ENCODE measurements at regions not wholly inside any gene's neighbourhood (a gene's known extent, or its start where the extent isn't known, plus 50 kb on each side); places are given as distances from the start of the nearest gene placed in this dataset.

DNA sequence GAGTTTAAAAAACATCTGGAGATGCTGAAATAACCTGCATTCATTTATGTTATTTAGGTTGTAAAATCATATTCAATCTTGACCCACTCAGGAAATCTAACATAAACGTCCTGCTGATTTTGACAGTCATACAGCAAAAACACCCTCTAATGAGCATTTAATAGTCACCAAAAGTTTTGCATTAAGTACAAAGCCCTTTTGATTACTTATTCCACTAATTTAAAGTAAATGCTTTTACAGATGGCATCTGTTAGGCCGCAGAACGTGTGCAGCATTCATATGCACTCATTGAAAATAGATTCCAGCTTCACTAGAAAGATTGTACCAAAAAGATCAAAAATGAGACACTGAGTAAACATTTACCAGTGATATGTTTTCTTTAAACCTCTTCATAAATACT, 1295.1 kb downstream of the EFNB2 start:
- no peak overlapping the region for H3K27ac ChIP-seq (ENCODE audit: low read length)
- H3K27me3 ChIP-seq (ENCODE audit: low read depth, low read length): no peaks in the 10 kb centered on the region
- no peaks in the 10 kb centered on the region for H3K9me3 ChIP-seq (ENCODE audit: control insufficient read depth in 1 of 2, low read length in 2 of 2)
- H3K36me3 ChIP-seq (ENCODE audit: control insufficient read depth in 1 of 2, insufficient read depth in 2 of 2, low read length in 2 of 2): no peaks in the 10 kb centered on the region
- no peak overlapping the region for H3K4me3 ChIP-seq (ENCODE audit: low read depth in 1 of 2, low read length in 2 of 2)
- no peaks in the 10 kb centered on the region for H3K4me1 ChIP-seq (ENCODE audit: control insufficient read depth in 1 of 2, insufficient read depth in 2 of 2, low read length in 2 of 2)

DNA sequence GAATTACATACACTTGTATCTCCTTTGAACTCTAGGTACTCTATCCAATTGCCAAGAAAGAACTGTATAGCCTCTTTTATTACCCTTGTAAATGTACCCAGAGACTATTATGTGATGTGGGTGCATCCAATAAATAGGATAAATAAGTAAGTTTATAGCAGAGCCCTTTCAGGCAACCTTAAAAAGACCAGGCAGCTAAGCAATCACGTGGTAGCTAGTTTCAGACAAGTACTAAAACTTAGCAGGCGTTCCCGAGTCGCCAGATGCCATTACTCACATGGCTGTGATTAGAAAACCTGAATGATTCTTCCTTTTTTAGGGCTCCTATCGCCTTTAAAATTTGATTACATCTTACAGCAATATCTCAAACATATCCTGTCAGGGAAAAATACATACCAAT, 1303.0 kb downstream of the EFNB2 start:
- Histone ChIP-seq H3K9me3 (ENCODE audit: control insufficient read depth in 1 of 2, low read length in 2 of 2) (no peaks in the 10 kb centered on the region), H3K36me3 (ENCODE audit: control insufficient read depth in 1 of 2, insufficient read depth in 2 of 2, low read length in 2 of 2) (no peaks in the 10 kb centered on the region), H3K27me3 (ENCODE audit: low read depth, low read length) (no peaks in the 10 kb centered on the region), H3K4me1 (ENCODE audit: control insufficient read depth in 1 of 2, insufficient read depth in 2 of 2, low read length in 2 of 2) (no peaks in the 10 kb centered on the region), H3K4me3 (ENCODE audit: low read depth in 1 of 2, low read length in 2 of 2) (no peak overlapping the region), H3K27ac (ENCODE audit: low read length) (no peak overlapping the region)

DNA sequence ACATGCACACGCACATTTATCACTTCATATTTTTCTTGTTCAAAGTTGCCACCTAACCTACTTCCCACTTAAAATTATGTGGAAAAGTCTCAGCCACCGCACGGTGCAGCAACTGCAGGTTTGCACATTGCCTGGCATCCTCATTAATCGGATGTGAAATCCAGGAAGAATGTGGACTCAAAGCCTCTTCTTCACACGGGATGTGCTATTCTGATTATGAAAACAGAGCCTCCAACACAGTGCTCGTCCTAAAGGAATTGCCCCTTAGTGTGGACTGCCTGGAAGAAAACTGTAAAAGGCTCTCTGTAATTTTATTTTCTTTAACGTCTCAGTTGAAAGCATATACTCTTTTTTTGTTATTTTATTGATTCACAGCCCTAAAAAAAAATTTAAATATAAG, 1303.5 kb downstream of the EFNB2 start:
- Histone ChIP-seq H3K27ac (ENCODE audit: low read length) (no peak overlapping the region), H3K4me1 (ENCODE audit: control insufficient read depth in 1 of 2, insufficient read depth in 2 of 2, low read length in 2 of 2) (no peaks in the 10 kb centered on the region), H3K9me3 (ENCODE audit: control insufficient read depth in 1 of 2, low read length in 2 of 2) (no peaks in the 10 kb centered on the region), H3K27me3 (ENCODE audit: low read depth, low read length) (no peaks in the 10 kb centered on the region), H3K4me3 (ENCODE audit: low read depth in 1 of 2, low read length in 2 of 2) (no peak overlapping the region), H3K36me3 (ENCODE audit: control insufficient read depth in 1 of 2, insufficient read depth in 2 of 2, low read length in 2 of 2) (no peaks in the 10 kb centered on the region)

DNA sequence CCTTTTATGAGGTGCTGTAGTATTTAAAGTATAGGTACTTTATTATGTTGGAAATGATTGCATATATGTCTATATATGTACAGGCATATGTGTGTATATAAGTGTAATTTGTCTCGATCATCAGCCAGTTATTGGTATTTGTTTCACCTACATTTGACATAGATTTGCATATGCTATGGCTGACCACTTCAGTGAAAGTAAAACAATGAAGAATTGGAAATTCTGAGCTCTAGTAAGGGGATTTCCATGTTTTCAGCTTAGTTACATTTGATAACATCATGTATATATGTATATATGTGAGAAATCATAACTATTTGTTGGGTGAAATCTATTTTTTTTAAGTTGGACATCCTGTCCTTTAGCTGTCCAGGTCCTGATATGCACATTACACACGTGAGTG, 1303.9 kb downstream of the EFNB2 start:
- Histone ChIP-seq H3K27me3 (ENCODE audit: low read depth, low read length) (no peaks in the 10 kb centered on the region), H3K27ac (ENCODE audit: low read length) (no peak overlapping the region), H3K9me3 (ENCODE audit: control insufficient read depth in 1 of 2, low read length in 2 of 2) (no peaks in the 10 kb centered on the region), H3K4me1 (ENCODE audit: control insufficient read depth in 1 of 2, insufficient read depth in 2 of 2, low read length in 2 of 2) (no peaks in the 10 kb centered on the region), H3K36me3 (ENCODE audit: control insufficient read depth in 1 of 2, insufficient read depth in 2 of 2, low read length in 2 of 2) (no peaks in the 10 kb centered on the region), H3K4me3 (ENCODE audit: low read depth in 1 of 2, low read length in 2 of 2) (no peak overlapping the region)

DNA sequence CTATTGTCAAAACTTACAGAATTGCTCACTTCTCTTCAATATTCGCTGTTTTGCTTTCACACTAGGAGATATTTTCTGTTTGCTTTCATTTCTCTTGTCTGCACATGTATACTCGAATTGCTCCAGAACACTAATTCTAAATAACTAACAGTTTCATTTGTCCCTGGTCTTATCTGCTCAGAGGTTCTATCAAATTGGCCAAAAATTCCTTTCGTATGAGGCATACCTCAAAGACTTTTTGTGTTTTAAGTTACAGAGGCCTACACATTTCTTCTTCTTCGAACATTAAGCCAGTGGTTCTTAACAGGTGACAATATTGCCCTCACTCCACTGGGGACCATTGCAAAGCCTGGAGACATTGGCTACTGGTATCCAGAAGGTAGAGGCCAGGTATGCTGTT, 1314.6 kb downstream of the EFNB2 start:
- Histone ChIP-seq H3K9me3 (ENCODE audit: control insufficient read depth in 1 of 2, low read length in 2 of 2) (no peaks in the 10 kb centered on the region), H3K4me3 (ENCODE audit: low read depth in 1 of 2, low read length in 2 of 2) (no peak overlapping the region), H3K27me3 (ENCODE audit: low read depth, low read length) (no peaks in the 10 kb centered on the region), H3K27ac (ENCODE audit: low read length) (no peak overlapping the region), H3K4me1 (ENCODE audit: control insufficient read depth in 1 of 2, insufficient read depth in 2 of 2, low read length in 2 of 2) (no peaks in the 10 kb centered on the region), H3K36me3 (ENCODE audit: control insufficient read depth in 1 of 2, insufficient read depth in 2 of 2, low read length in 2 of 2) (no peaks in the 10 kb centered on the region)

DNA sequence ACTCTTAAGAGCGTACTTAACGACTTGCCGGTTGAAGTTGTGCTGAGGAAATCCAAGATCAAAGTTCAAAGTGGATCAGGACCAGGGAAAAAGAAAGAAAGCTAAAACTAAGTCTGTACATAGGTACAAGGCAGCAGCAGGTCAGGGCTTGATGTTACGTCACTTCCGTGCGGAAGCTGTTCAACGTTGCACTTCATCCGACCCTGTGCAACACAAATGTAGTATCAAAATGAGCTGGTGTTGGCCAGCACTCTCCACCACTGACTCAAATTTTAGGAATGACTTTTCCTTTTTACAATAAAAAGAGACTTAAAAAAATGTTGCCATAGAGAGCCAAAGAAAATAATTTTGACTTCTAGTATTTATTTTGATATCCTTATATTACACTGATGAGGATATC, 1315.4 kb downstream of the EFNB2 start:
- no peaks in the 10 kb centered on the region for H3K4me1 ChIP-seq (ENCODE audit: control insufficient read depth in 1 of 2, insufficient read depth in 2 of 2, low read length in 2 of 2)

DNA sequence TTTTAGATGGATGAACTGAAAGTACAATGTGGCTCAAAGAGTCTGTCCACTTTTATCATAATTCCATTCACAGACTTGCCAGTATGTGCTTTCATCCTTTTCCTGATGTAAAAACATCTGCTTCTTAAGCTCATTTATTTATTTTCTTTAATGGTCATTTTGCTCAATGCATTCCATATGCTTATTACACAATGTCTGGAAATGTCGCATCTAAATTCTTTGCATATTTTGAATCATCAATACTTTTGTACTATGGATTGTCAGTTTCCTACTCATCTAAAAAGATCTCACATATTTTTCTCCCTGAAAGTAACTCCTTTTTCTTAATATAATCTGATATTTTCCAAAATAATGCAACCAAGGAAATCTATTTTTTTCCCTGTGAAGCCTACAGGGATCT, 1315.8 kb downstream of the EFNB2 start:
- H3K4me3 ChIP-seq (ENCODE audit: low read depth in 1 of 2, low read length in 2 of 2): no peak overlapping the region
- H3K27me3 ChIP-seq (ENCODE audit: low read depth, low read length): no peaks in the 10 kb centered on the region
- H3K27ac ChIP-seq (ENCODE audit: low read length): no peak overlapping the region
- H3K36me3 ChIP-seq (ENCODE audit: control insufficient read depth in 1 of 2, insufficient read depth in 2 of 2, low read length in 2 of 2): no peaks in the 10 kb centered on the region
- H3K9me3 ChIP-seq (ENCODE audit: control insufficient read depth in 1 of 2, low read length in 2 of 2): no peaks in the 10 kb centered on the region
- H3K4me1 ChIP-seq (ENCODE audit: control insufficient read depth in 1 of 2, insufficient read depth in 2 of 2, low read length in 2 of 2): no peaks in the 10 kb centered on the region

More for the DNA sequence above, 1315.4 kb downstream of the EFNB2 start:
- no peaks in the 10 kb centered on the region for H3K27me3 ChIP-seq (ENCODE audit: low read depth, low read length)
- no peaks in the 10 kb centered on the region for H3K36me3 ChIP-seq (ENCODE audit: control insufficient read depth in 1 of 2, insufficient read depth in 2 of 2, low read length in 2 of 2)
- no peak overlapping the region for H3K27ac ChIP-seq (ENCODE audit: low read length)
- H3K9me3 ChIP-seq (ENCODE audit: control insufficient read depth in 1 of 2, low read length in 2 of 2): no peaks in the 10 kb centered on the region
- H3K4me3 ChIP-seq (ENCODE audit: low read depth in 1 of 2, low read length in 2 of 2): no peak overlapping the region

DNA sequence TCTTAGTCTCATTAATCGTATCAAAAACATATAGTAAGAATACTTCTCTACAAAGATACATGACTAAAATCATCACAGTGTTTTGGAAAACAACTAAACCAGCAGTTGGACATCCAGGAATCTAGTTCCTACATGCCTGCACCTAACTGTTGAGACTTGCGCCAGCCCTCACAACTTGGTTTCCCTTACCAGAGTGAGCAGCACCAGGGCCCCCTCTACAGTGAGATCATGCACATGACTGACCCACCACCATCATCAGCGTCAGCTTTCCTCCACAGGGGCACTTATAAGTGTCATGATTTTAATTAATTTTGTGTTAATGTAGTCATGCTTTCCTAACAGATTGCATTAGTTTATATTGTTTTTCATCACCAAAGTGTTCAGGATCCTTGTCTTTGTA, 1322.0 kb downstream of the EFNB2 start:
- Histone ChIP-seq H3K4me3 (ENCODE audit: low read depth in 1 of 2, low read length in 2 of 2) (no peak overlapping the region), H3K27me3 (ENCODE audit: low read depth, low read length) (no peaks in the 10 kb centered on the region), H3K27ac (ENCODE audit: low read length) (no peak overlapping the region)

DNA sequence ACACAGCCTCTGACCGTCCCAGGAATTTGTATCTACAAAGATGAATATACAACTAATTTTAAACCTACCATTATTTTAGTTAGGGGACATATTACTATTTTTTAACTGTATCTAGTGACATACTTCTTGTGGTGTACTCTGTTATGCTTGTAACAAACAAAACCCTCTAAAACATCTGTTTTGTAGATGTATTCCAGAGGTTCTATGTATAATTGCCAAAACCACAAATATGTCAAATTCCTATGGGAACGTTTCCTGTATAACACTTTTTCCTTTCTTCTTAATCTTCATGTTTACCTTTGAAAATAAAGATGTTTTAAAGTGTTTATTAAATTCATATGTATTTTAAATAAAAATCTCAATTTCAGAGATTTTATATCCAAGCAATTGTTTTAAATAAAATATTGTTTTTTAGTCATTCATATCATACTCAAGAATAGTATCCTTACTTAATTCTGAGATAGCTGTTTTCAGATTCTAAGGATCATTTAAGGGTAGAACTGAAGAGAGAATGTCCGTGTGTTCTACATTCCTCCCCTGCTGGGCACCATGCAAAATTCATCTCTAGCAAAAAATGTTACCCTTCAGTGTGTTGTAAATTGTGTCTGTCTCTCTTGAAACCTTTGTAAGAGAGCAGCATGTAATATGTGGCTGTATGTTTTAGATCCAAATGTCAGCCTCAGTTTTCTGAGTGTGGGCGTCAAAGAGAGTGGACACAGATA, 1327.7 kb downstream of the EFNB2 start:
- Histone ChIP-seq H3K9me3 (ENCODE audit: control insufficient read depth in 1 of 2, low read length in 2 of 2) (no peaks in the 10 kb centered on the region), H3K4me1 (ENCODE audit: control insufficient read depth in 1 of 2, insufficient read depth in 2 of 2, low read length in 2 of 2) (no peaks in the 10 kb centered on the region), H3K27ac (ENCODE audit: low read length) (no peak overlapping the region), H3K36me3 (ENCODE audit: control insufficient read depth in 1 of 2, insufficient read depth in 2 of 2, low read length in 2 of 2) (no peaks in the 10 kb centered on the region), H3K27me3 (ENCODE audit: low read depth, low read length) (no peaks in the 10 kb centered on the region), H3K4me3 (ENCODE audit: low read depth in 1 of 2, low read length in 2 of 2) (no peak overlapping the region)

More for the DNA sequence above, 1322.0 kb downstream of the EFNB2 start:
- no peaks in the 10 kb centered on the region for H3K36me3 ChIP-seq (ENCODE audit: control insufficient read depth in 1 of 2, insufficient read depth in 2 of 2, low read length in 2 of 2)
- no peaks in the 10 kb centered on the region for H3K9me3 ChIP-seq (ENCODE audit: control insufficient read depth in 1 of 2, low read length in 2 of 2)
- H3K4me1 ChIP-seq (ENCODE audit: control insufficient read depth in 1 of 2, insufficient read depth in 2 of 2, low read length in 2 of 2): no peaks in the 10 kb centered on the region

DNA sequence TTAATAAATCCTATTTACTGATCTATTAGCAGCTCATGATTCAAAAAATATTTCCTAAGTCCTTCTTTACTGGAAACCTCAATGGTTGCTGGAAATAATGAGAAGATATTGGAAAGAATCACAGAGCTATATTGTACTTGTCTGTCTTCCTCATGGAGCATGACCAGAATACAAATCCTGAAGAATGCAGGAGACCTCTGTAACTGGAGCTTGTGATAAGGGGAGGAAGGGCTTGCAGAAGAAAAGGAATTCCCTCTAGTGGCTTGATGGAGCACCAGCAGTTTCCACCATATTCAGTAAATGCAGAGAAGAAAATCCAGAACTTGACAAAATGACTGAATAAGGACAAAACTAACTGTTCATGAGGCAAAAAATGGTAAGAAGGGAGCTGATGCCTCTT, 1333.1 kb downstream of the EFNB2 start:
- no peaks in the 10 kb centered on the region for H3K9me3 ChIP-seq (ENCODE audit: control insufficient read depth in 1 of 2, low read length in 2 of 2)
- H3K4me3 ChIP-seq (ENCODE audit: low read depth in 1 of 2, low read length in 2 of 2): no peak overlapping the region
- no peaks in the 10 kb centered on the region for H3K27me3 ChIP-seq (ENCODE audit: low read depth, low read length)
- H3K36me3 ChIP-seq (ENCODE audit: control insufficient read depth in 1 of 2, insufficient read depth in 2 of 2, low read length in 2 of 2): no peaks in the 10 kb centered on the region
- no peak overlapping the region for H3K27ac ChIP-seq (ENCODE audit: low read length)
- no peaks in the 10 kb centered on the region for H3K4me1 ChIP-seq (ENCODE audit: control insufficient read depth in 1 of 2, insufficient read depth in 2 of 2, low read length in 2 of 2)

DNA sequence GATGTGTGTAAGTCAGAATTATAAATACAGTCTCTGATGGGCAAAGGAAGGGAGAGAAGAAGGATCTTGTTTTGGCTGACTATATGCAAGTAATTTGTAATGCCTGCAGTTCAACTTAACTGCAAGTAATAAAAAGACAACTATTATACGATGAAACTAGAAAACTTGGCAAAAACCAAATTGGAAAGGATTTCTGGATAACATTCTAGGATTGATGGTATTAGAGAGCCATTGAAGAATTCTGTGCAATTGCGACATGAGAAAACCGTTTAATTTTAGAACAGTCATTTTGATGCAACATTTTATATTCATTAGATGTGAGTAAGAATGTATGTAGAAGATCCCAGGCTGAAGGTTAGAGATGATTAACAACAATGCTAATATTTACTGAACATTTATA, 1334.1 kb downstream of the EFNB2 start:
- Histone ChIP-seq H3K27ac (ENCODE audit: low read length) (no peak overlapping the region), H3K4me1 (ENCODE audit: control insufficient read depth in 1 of 2, insufficient read depth in 2 of 2, low read length in 2 of 2) (no peaks in the 10 kb centered on the region), H3K9me3 (ENCODE audit: control insufficient read depth in 1 of 2, low read length in 2 of 2) (no peaks in the 10 kb centered on the region), H3K36me3 (ENCODE audit: control insufficient read depth in 1 of 2, insufficient read depth in 2 of 2, low read length in 2 of 2) (no peaks in the 10 kb centered on the region), H3K27me3 (ENCODE audit: low read depth, low read length) (no peaks in the 10 kb centered on the region), H3K4me3 (ENCODE audit: low read depth in 1 of 2, low read length in 2 of 2) (no peak overlapping the region)

DNA sequence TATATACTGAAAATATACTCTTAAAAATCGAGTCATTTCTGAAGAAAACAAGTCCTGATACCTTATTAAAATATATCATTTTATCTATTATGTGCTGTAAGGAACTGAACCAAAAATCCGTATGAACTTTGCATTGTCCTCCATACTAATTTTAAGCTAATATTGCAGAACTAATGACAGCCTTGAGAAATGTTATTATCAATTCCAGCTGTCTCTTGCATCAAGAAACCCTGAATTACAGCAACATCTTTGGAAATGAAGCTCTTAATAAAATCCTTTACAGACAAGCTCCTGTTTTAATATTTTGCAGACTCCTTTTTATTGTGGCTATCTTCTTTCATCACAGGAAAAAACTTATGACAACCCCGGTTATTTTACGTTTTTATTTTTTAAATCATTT, 1335.3 kb downstream of the EFNB2 start:
- no peaks in the 10 kb centered on the region for H3K36me3 ChIP-seq (ENCODE audit: control insufficient read depth in 1 of 2, insufficient read depth in 2 of 2, low read length in 2 of 2)
- H3K27ac ChIP-seq (ENCODE audit: low read length): no peak overlapping the region
- no peaks in the 10 kb centered on the region for H3K27me3 ChIP-seq (ENCODE audit: low read depth, low read length)
- no peak overlapping the region for H3K4me3 ChIP-seq (ENCODE audit: low read depth in 1 of 2, low read length in 2 of 2)
- H3K4me1 ChIP-seq (ENCODE audit: control insufficient read depth in 1 of 2, insufficient read depth in 2 of 2, low read length in 2 of 2): no peaks in the 10 kb centered on the region
- no peaks in the 10 kb centered on the region for H3K9me3 ChIP-seq (ENCODE audit: control insufficient read depth in 1 of 2, low read length in 2 of 2)
